Dedifferentiated amniotic fluid mesenchymal stem cell (primary cell): ENCODE measurements at regions not wholly inside any gene's neighbourhood (a gene's known extent, or its start where the extent isn't known, plus 50 kb on each side); places are given as distances from the start of the nearest gene placed in this dataset.

Experiments
- DNase-seq: peaks from one replicate; pipeline ENCODE4 v3.0.0-alpha.2; 2016; ENCODE audit errors: extremely low spot score

- DNase-seq = no peak
Measured at GRCh38 chr3:150268426-150269391, 139.4 kb upstream of the TSC22D2 start.

GRCh38 chr3:150267288-150267687 is 140.8 kb upstream of the TSC22D2 start:
- DNase-seq = no peak

GRCh38 chr3:150265305-150265704 is 142.8 kb upstream of the TSC22D2 start:
- no peak for DNase-seq

GRCh38 chr3:150264561-150265279 is 143.4 kb upstream of the TSC22D2 start:
- DNase-seq = no peak

- DNase-seq = no peak
Measured at GRCh38 chr3:150261958-150262357, 146.1 kb upstream of the TSC22D2 start.

GRCh38 chr3:150261418-150261817 is 146.7 kb upstream of the TSC22D2 start:
- DNase-seq = no peak

- no peak for DNase-seq
Measured at GRCh38 chr3:150260398-150260710, 147.7 kb upstream of the TSC22D2 start.

GRCh38 chr3:150259526-150260397 is 148.3 kb upstream of the TSC22D2 start:
- DNase-seq = no peak

- DNase-seq = no peak
Measured at GRCh38 chr3:150256782-150257181, 151.3 kb upstream of the TSC22D2 start.

- no peak for DNase-seq
Measured at GRCh38 chr3:150256318-150256717, 151.8 kb upstream of the TSC22D2 start.

- DNase-seq = no peak
Measured at GRCh38 chr3:150255826-150256225, 152.3 kb upstream of the TSC22D2 start.

- DNase-seq = no peak
Measured at GRCh38 chr3:150255413-150255812, 152.7 kb upstream of the TSC22D2 start.

GRCh38 chr3:150254309-150254708 is 153.8 kb upstream of the TSC22D2 start:
- no peak for DNase-seq

GRCh38 chr3:150253622-150254021 is 154.5 kb upstream of the TSC22D2 start:
- DNase-seq = no peak

GRCh38 chr3:150252462-150252861 is 155.6 kb upstream of the TSC22D2 start:
- DNase-seq = no peak

- DNase-seq = no peak
Measured at GRCh38 chr3:150251187-150252062, 156.7 kb upstream of the TSC22D2 start.

- DNase-seq = no peak
Measured at GRCh38 chr3:150249779-150250470, 158.2 kb upstream of the TSC22D2 start.

GRCh38 chr3:150248888-150249681 is 159.0 kb upstream of the TSC22D2 start:
- DNase-seq = no peak

GRCh38 chr3:150248116-150248887 is 159.8 kb upstream of the TSC22D2 start:
- DNase-seq = peak; percentile 84
